Aorta (tissue), 5 donors: ENCODE measurements at regions not wholly inside any gene's neighbourhood (a gene's known extent, or its start where the extent isn't known, plus 50 kb on each side); places are given as distances from the start of the nearest gene placed in this dataset.

Experiments
- ATAC-seq: fragments of 200-7000 bp; cut with Tn5 transposase; one replicate; pipeline ENCODE4 v1.9.1; 2022; ENCODE audit warnings: moderate library complexity; ENCODE audit not compliant: low FRiP score
- DNase-seq, 2 donors: peaks; one replicate each; pipeline ENCODE4 v3.0.0-alpha.2; 2020
- H3K27ac ChIP-seq, 2 donors: one replicate each; pipeline ENCODE4 v1.5.1; 2013; ENCODE audit warnings: low read length in 2 of 2, mild to moderate bottlenecking in 2 of 2, moderate library complexity in 2 of 2, control low read depth in 1 of 2, inconsistent platforms in 1 of 2, low read depth in 1 of 2
- H3K27me3 ChIP-seq, 2 donors: one replicate each; pipeline ENCODE4 v1.6.1; 2013; ENCODE audit warnings: control low read depth in 1 of 2, low read length in 1 of 2, mild to moderate bottlenecking in 1 of 2, moderate library complexity in 1 of 2; ENCODE audit not compliant: insufficient read depth in 2 of 2, control insufficient read depth in 1 of 2
- H3K36me3 ChIP-seq, 2 donors: one replicate each; pipeline ENCODE4 v1.6.1; 2013; ENCODE audit warnings: control low read depth in 1 of 2, low read length in 1 of 2, mild to moderate bottlenecking in 1 of 2; ENCODE audit not compliant: insufficient read depth in 2 of 2, control insufficient read depth in 1 of 2
- H3K4me1 ChIP-seq, 2 donors: one replicate each; pipeline ENCODE4 v1.6.1; 2013; ENCODE audit warnings: low read length in 2 of 2, control low read depth in 1 of 2, mild to moderate bottlenecking in 1 of 2, moderate library complexity in 1 of 2; ENCODE audit not compliant: insufficient read depth in 2 of 2, control insufficient read depth in 1 of 2
- H3K4me3 ChIP-seq, 2 donors: one replicate each; pipeline ENCODE4 v1.5.1; 2013; ENCODE audit warnings: low read length in 2 of 2, control low read depth in 1 of 2, mild to moderate bottlenecking in 1 of 2
- H3K9me3 ChIP-seq: one replicate; pipeline ENCODE4 v1.6.1; 2013; ENCODE audit warnings: mild to moderate bottlenecking, low read length; ENCODE audit not compliant: control insufficient read depth
- WGBS, 2 donors: extraction: QIAGEN DNeasy Blood & Tissue Kit; methylation state at CpG; one replicate each; pipeline ENCODE4 v1.1.7; 2013; 5-methylcytosine and 5-hydroxymethylcytosine counted together
- intact Hi-C, 2 donors: fragments of 100-400 bp; cut with DNase I; formaldehyde crosslinking; loops; one replicate each; pipeline versions ENCODE4 v1.14.2 to v1.15.0; 2022
- donor health status: healthy with polysubstance abuse.
- donor health status: Bipolar disorder and iron deficiency.
- donor health status: DM: no; HTN: no; CAD: no.
- donor health status: DM: no; HTN: no; CAD: no.
- donor health status: DM: yes; HTN: yes; CAD: no.

- Histone ChIP-seq H3K4me3 (no peak overlapping the region), H3K4me1 (no peaks in the 10 kb centered on the region), H3K27me3 (no peaks in the 10 kb centered on the region), H3K9me3 (no peaks in the 10 kb centered on the region), H3K36me3 (no peaks in the 10 kb centered on the region), H3K27ac (no peak overlapping the region)
- DNase-seq = no peak
- 73 to 78% methylated on average over 8 of the region's 8 CpGs for WGBS, 2 donors
- no peak for ATAC-seq
- intact Hi-C loops = no loop called here
Observed at GRCh38 chr3:6168256-6168655, 692.7 kb upstream of the GRM7 start.

GRCh38 chr3:6172871-6173642 is 687.9 kb upstream of the GRM7 start:
- H3K36me3 ChIP-seq = no peaks in the 10 kb centered on the region

GRCh38 chr3:6177417-6177816 is 683.5 kb upstream of the GRM7 start:
- intact Hi-C loops = no loop called here
- H3K27ac ChIP-seq = no peak overlapping the region
- H3K27me3 ChIP-seq = no peaks in the 10 kb centered on the region
- no peaks in the 10 kb centered on the region for H3K36me3 ChIP-seq
- DNase-seq = no peak
- ATAC-seq = no peak
- peaks cover 2% of the 10 kb centered on the region for H3K9me3 ChIP-seq
- WGBS, 2 donors = 77 to 81% methylated on average over 1 of the region's 1 CpG
- no peak overlapping the region for H3K4me3 ChIP-seq
- no peaks in the 10 kb centered on the region for H3K4me1 ChIP-seq

More at GRCh38 chr3:6172871-6173642, 687.9 kb upstream of the GRM7 start:
- no peaks in the 10 kb centered on the region for H3K27me3 ChIP-seq
- DNase-seq (no peak), ATAC-seq (no peak)
- no peak overlapping the region for H3K4me3 ChIP-seq
- no peak overlapping the region for H3K27ac ChIP-seq
- H3K4me1 ChIP-seq = no peaks in the 10 kb centered on the region
- no peaks in the 10 kb centered on the region for H3K9me3 ChIP-seq
- WGBS, 2 donors = 63 to 66% methylated on average over 6 of the region's 6 CpGs
- intact Hi-C loops = no loop called here

- WGBS, 2 donors = 85 to 87% methylated on average over 3 of the region's 3 CpGs
- H3K9me3 ChIP-seq = peaks cover 2% of the 10 kb centered on the region
- intact Hi-C loops = no loop called here
- ATAC-seq (no peak), DNase-seq (no peak)
- no peaks in the 10 kb centered on the region for H3K27me3 ChIP-seq
- H3K4me3 ChIP-seq = no peak overlapping the region
- no peaks in the 10 kb centered on the region for H3K4me1 ChIP-seq
- no peaks in the 10 kb centered on the region for H3K36me3 ChIP-seq
- H3K27ac ChIP-seq = no peak overlapping the region
Observed at GRCh38 chr3:6179761-6180160, 681.2 kb upstream of the GRM7 start.

GRCh38 chr3:6180171-6180570 is 680.7 kb upstream of the GRM7 start:
- intact Hi-C loops = no loop called here
- Histone ChIP-seq H3K9me3 (peaks cover 2% of the 10 kb centered on the region), H3K27ac (no peak overlapping the region), H3K4me1 (no peaks in the 10 kb centered on the region), H3K36me3 (no peaks in the 10 kb centered on the region), H3K27me3 (no peaks in the 10 kb centered on the region), H3K4me3 (no peak overlapping the region)
- DNase-seq (no peak), ATAC-seq (no peak)

GRCh38 chr3:6182476-6182875 is 678.4 kb upstream of the GRM7 start:
- Histone ChIP-seq H3K36me3 (no peaks in the 10 kb centered on the region), H3K4me3 (no peak overlapping the region), H3K9me3 (peaks cover 2% of the 10 kb centered on the region), H3K4me1 (no peaks in the 10 kb centered on the region), H3K27ac (no peak overlapping the region), H3K27me3 (no peaks in the 10 kb centered on the region)
- 24 to 42% methylated on average over 5 of the region's 5 CpGs for WGBS, 2 donors
- DNase-seq = no peak
- ATAC-seq = no peak
- intact Hi-C loops = no loop called here

GRCh38 chr3:6182909-6183308 is 678.0 kb upstream of the GRM7 start:
- H3K36me3 ChIP-seq = no peaks in the 10 kb centered on the region
- intact Hi-C loops = no loop called here
- no peak for DNase-seq
- WGBS, 2 donors = 76 to 79% methylated on average over 2 of the region's 2 CpGs
- no peaks in the 10 kb centered on the region for H3K4me1 ChIP-seq
- ATAC-seq = no peak
- H3K27ac ChIP-seq = no peak overlapping the region
- no peak overlapping the region for H3K4me3 ChIP-seq
- peaks cover 2% of the 10 kb centered on the region for H3K9me3 ChIP-seq
- H3K27me3 ChIP-seq = no peaks in the 10 kb centered on the region

GRCh38 chr3:6189384-6189783 is 671.5 kb upstream of the GRM7 start:
- intact Hi-C loops = no loop called here
- no peak for ATAC-seq
- no peaks in the 10 kb centered on the region for H3K9me3 ChIP-seq

GRCh38 chr3:6204891-6205290 is 656.0 kb upstream of the GRM7 start:
- H3K9me3 ChIP-seq = no peaks in the 10 kb centered on the region
- ATAC-seq = no peak
- H3K27ac ChIP-seq = no peak overlapping the region
- no peak overlapping the region for H3K4me3 ChIP-seq
- no peak for DNase-seq
- WGBS, 2 donors = 31 to 37% methylated on average over 1 of the region's 1 CpG
- H3K27me3 ChIP-seq = no peaks in the 10 kb centered on the region
- H3K36me3 ChIP-seq = no peaks in the 10 kb centered on the region
- H3K4me1 ChIP-seq = no peaks in the 10 kb centered on the region
- intact Hi-C loops = no loop called here

More at GRCh38 chr3:6189384-6189783, 671.5 kb upstream of the GRM7 start:
- WGBS, 2 donors = 89 to 100% methylated on average over 1 of the region's 1 CpG
- Histone ChIP-seq H3K27me3 (no peaks in the 10 kb centered on the region), H3K4me1 (no peaks in the 10 kb centered on the region), H3K27ac (no peak overlapping the region), H3K36me3 (no peaks in the 10 kb centered on the region), H3K4me3 (no peak overlapping the region)
- DNase-seq = no peak
